H9 (cell line): ENCODE measurements at regions not wholly inside any gene's neighbourhood (a gene's known extent, or its start where the extent isn't known, plus 50 kb on each side); places are given as distances from the start of the nearest gene placed in this dataset.
A peak's percentile ranks its signal among the peaks of the same experiment; 100 is the strongest.

Experiments
- DNase-seq: peaks from one replicate; pipeline ENCODE4 v3.0.0-alpha.2; 2017
- H2AFZ ChIP-seq: one replicate; pipeline ENCODE4 v1.6.1; 2013; ENCODE audit warnings: mild to moderate bottlenecking, low read length, control low read depth, moderate library complexity
- H2AK5ac ChIP-seq: 2 replicates; pipeline ENCODE4 v1.6.1; 2013; ENCODE audit warnings: low read length, control low read depth, mixed read lengths; ENCODE audit not compliant: insufficient read length
- H2BK120ac ChIP-seq: one replicate; pipeline ENCODE4 v1.6.1; 2013; ENCODE audit warnings: low read depth, mild to moderate bottlenecking, low read length, control low read depth, inconsistent platforms; ENCODE audit not compliant: poor library complexity, severe bottlenecking
- H2BK12ac ChIP-seq: 2 replicates; pipeline ENCODE4 v1.6.1; 2013; ENCODE audit warnings: low read length, control low read depth, mixed read lengths, low read depth; ENCODE audit not compliant: insufficient read length
- H2BK15ac ChIP-seq: 2 replicates; pipeline ENCODE4 v1.6.1; 2013; ENCODE audit warnings: low read depth, low read length, control low read depth
- H2BK20ac ChIP-seq: one replicate; pipeline ENCODE4 v1.6.1; 2013; ENCODE audit warnings: low read depth, mild to moderate bottlenecking, low read length, control low read depth, inconsistent platforms; ENCODE audit not compliant: poor library complexity, severe bottlenecking
- H2BK5ac ChIP-seq: 2 replicates; pipeline ENCODE4 v1.6.1; 2013; ENCODE audit warnings: low read length, control low read depth, mixed read lengths; ENCODE audit not compliant: insufficient read length
- H3K14ac ChIP-seq: 2 replicates; pipeline ENCODE4 v1.6.1; 2013; ENCODE audit warnings: low read length, control low read depth; ENCODE audit not compliant: insufficient read depth
- H3K18ac ChIP-seq: 2 replicates; pipeline ENCODE4 v1.6.1; 2013; ENCODE audit warnings: low read depth, mild to moderate bottlenecking, mixed read lengths, low read length, control low read depth; ENCODE audit not compliant: insufficient read length
- H3K23ac ChIP-seq: 2 replicates; pipeline ENCODE4 v1.6.1; 2013; ENCODE audit warnings: low read length, control low read depth, mixed read lengths, low read depth; ENCODE audit not compliant: insufficient read length
- H3K23me2 ChIP-seq: 2 replicates; pipeline ENCODE4 v1.6.1; 2013; ENCODE audit warnings: low read depth, mild to moderate bottlenecking, mixed read lengths, low read length, control low read depth; ENCODE audit not compliant: insufficient read length, poor library complexity, severe bottlenecking
- H3K27ac ChIP-seq: 2 replicates; pipeline ENCODE4 v1.5.1; 2013; ENCODE audit warnings: low read length, control low read depth, mixed read lengths, low read depth; ENCODE audit not compliant: insufficient read length
- H3K27me3 ChIP-seq: 2 replicates; pipeline ENCODE4 v1.6.1; 2013; ENCODE audit warnings: low read length, control low read depth, inconsistent platforms; ENCODE audit not compliant: insufficient read depth
- H3K4ac ChIP-seq: 2 replicates; pipeline ENCODE4 v1.6.1; 2013; ENCODE audit warnings: low read depth, mild to moderate bottlenecking, control low read depth, inconsistent platforms, low read length, moderate library complexity
- H3K4me1 ChIP-seq: 2 replicates; pipeline ENCODE4 v1.6.1; 2013; ENCODE audit warnings: low read length, control low read depth, inconsistent platforms; ENCODE audit not compliant: insufficient read depth
- H3K4me2 ChIP-seq: 2 replicates; pipeline ENCODE4 v1.6.1; 2013; ENCODE audit warnings: low read length, control low read depth, mixed read lengths; ENCODE audit not compliant: insufficient read length, insufficient read depth
- H3K56ac ChIP-seq: 2 replicates; pipeline ENCODE4 v1.6.1; 2013; ENCODE audit warnings: low read depth, mild to moderate bottlenecking, mixed read lengths, low read length, control low read depth; ENCODE audit not compliant: insufficient read length
- H3K79me1 ChIP-seq: 2 replicates; pipeline ENCODE4 v1.6.1; 2013; ENCODE audit warnings: low read depth, mild to moderate bottlenecking, moderate library complexity, low read length, control low read depth, inconsistent platforms; ENCODE audit not compliant: insufficient read depth, poor library complexity, severe bottlenecking
- H3K79me2 ChIP-seq: 2 replicates; pipeline ENCODE4 v1.6.1; 2013; ENCODE audit warnings: low read length, control low read depth, inconsistent platforms; ENCODE audit not compliant: insufficient read depth
- H3K9ac ChIP-seq: 2 replicates; pipeline ENCODE4 v1.6.1; 2013; ENCODE audit warnings: low read length, control low read depth, mixed read lengths; ENCODE audit not compliant: insufficient read length; ENCODE audit errors: extremely low read depth
- H3K9me3 ChIP-seq: one replicate; pipeline ENCODE4 v1.6.1; 2013; ENCODE audit warnings: low read depth, low read length, inconsistent platforms; ENCODE audit not compliant: control insufficient read depth
- H3T11ph ChIP-seq: one replicate; pipeline ENCODE4 v1.6.1; 2013; ENCODE audit warnings: mild to moderate bottlenecking, low read length, control low read depth, inconsistent platforms
- H4K20me1 ChIP-seq: one replicate; pipeline ENCODE4 v1.6.1; 2013; ENCODE audit not compliant: control insufficient read depth, insufficient read length, insufficient read depth
- H4K5ac ChIP-seq: 2 replicates; pipeline ENCODE4 v1.6.1; 2013; ENCODE audit warnings: low read depth, mild to moderate bottlenecking, mixed read lengths, low read length, control low read depth; ENCODE audit not compliant: insufficient read length
- H4K8ac ChIP-seq: replicated peaks from 2 replicates; pipeline ENCODE4 v1.6.1; 2013; ENCODE audit warnings: low read length, control low read depth, mixed read lengths, low read depth; ENCODE audit not compliant: insufficient read length
- H4K91ac ChIP-seq: 2 replicates; pipeline ENCODE4 v1.6.1; 2013; ENCODE audit warnings: low read depth, mild to moderate bottlenecking, moderate library complexity, mixed read lengths, low read length, control low read depth; ENCODE audit not compliant: insufficient read length
- H3K27ac Mint-ChIP-seq, 3 experiments: 2 replicates in 2 of 3; 3 replicates in 1 of 3; pipeline ENCODE4 v1.8.0; 2020 to 2021; ENCODE audit warnings: mixed read lengths in 3 of 3, mild to moderate bottlenecking in 1 of 3, moderate library complexity in 1 of 3
- H3K27me3 Mint-ChIP-seq: 2 replicates; pipeline ENCODE4 v1.8.0; 2021; ENCODE audit warnings: low read depth, mild to moderate bottlenecking, moderate library complexity, mixed read lengths
- H3K36me3 Mint-ChIP-seq, 3 experiments: 2 replicates in 2 of 3; 3 replicates in 1 of 3; pipeline ENCODE4 v1.8.0; 2020 to 2021; ENCODE audit warnings: low read depth in 3 of 3, mixed read lengths in 3 of 3; ENCODE audit not compliant: insufficient read depth in 1 of 3
- H3K4me1 Mint-ChIP-seq, 2 experiments: 2 replicates each; pipeline ENCODE4 v1.8.0; 2020; ENCODE audit warnings: mixed read lengths in 2 of 2
- H3K4me3 Mint-ChIP-seq, 2 experiments: 2 replicates in 1 of 2; 3 replicates in 1 of 2; pipeline ENCODE4 v1.8.0; 2020 to 2021; ENCODE audit warnings: mild to moderate bottlenecking in 2 of 2, mixed read lengths in 2 of 2, moderate library complexity in 1 of 2
- H3K9me3 Mint-ChIP-seq, 2 experiments: 2 replicates in 1 of 2; 3 replicates in 1 of 2; pipeline ENCODE4 v1.8.0; 2020; ENCODE audit warnings: mild to moderate bottlenecking in 2 of 2, mixed read lengths in 2 of 2, moderate library complexity in 1 of 2
- CTCF ChIP-seq: fragments of 200-600 bp; sonication (generic); conservative IDR thresholded peaks from 3 replicates; pipeline ENCODE4 v1.8.0; 2021; ENCODE audit warnings: antibody characterized with exemption, mild to moderate bottlenecking
- WGBS: extraction: QIAGEN DNeasy Blood & Tissue Kit; methylation state at CpG from one replicate; pipeline ENCODE4 v1.1.7; 2013; ENCODE audit warnings: missing lambda C conversion rate, low lambda C conversion rate, mixed read lengths; ENCODE audit not compliant: insufficient read length; ENCODE audit errors: extremely low coverage; 5-methylcytosine and 5-hydroxymethylcytosine counted together

- Mint-ChIP-seq H3K4me1 (peaks cover 14% of the 10 kb centered on the region in 2 experiments), H3K27ac (peak overlapping the region; percentile 55 to 96 (median 95)), H3K4me3 (no peak overlapping the region; a peak in 1 of 5 replicates), H3K9me3 (no peaks in the 10 kb centered on the region), H3K27me3 (no peaks in the 10 kb centered on the region), H3K36me3 (peaks cover 0 to 2% (median 0%) of the 10 kb centered on the region in 3 experiments; a peak in 1 of 7 replicates)
- no peak overlapping the region for H3K27ac ChIP-seq
- no peak overlapping the region for H3K4ac ChIP-seq
- H3K9ac ChIP-seq: no peak overlapping the region
- peaks cover 2% of the 10 kb centered on the region; the same call in 1 of the 2 replicates for H3K4me1 ChIP-seq
- H3K79me1 ChIP-seq: no peaks in the 10 kb centered on the region
- H3K9me3 ChIP-seq: no peaks in the 10 kb centered on the region
- H4K5ac ChIP-seq: no peak overlapping the region
- H4K20me1 ChIP-seq: no peaks in the 10 kb centered on the region
- H2BK15ac ChIP-seq: no peak overlapping the region
- no peak for TF ChIP-seq CTCF
- no peak overlapping the region for H3K56ac ChIP-seq
- no peak overlapping the region for H2BK12ac ChIP-seq
- H4K91ac ChIP-seq: no peak overlapping the region
- no CpG with 5 or more reads among the region's 7 CpGs for WGBS
- no peak for DNase-seq
- no peak overlapping the region for H3K14ac ChIP-seq
- H3K18ac ChIP-seq: no peak overlapping the region
- H2AK5ac ChIP-seq: no peak overlapping the region
- H2AFZ ChIP-seq: no peak overlapping the region
- no peak overlapping the region for H2BK20ac ChIP-seq
- no peaks in the 10 kb centered on the region for H3K79me2 ChIP-seq
- no peak overlapping the region for H2BK120ac ChIP-seq
- no peaks in the 10 kb centered on the region for H3K23me2 ChIP-seq
- no peak overlapping the region for H3T11ph ChIP-seq
- H3K4me2 ChIP-seq: no peak overlapping the region
- H2BK5ac ChIP-seq: no peak overlapping the region
- H4K8ac ChIP-seq: no peak overlapping the region
- no peak overlapping the region for H3K23ac ChIP-seq
- no peaks in the 10 kb centered on the region for H3K27me3 ChIP-seq
These were observed 85.3 kb upstream of the TIAM2 start for GRCh38 chr6:154909821-154910220.
